ENCODE measurements at regions not wholly inside any gene's neighbourhood (a gene's known extent, or its start where the extent isn't known, plus 50 kb on each side); places are given as distances from the start of the nearest gene placed in this dataset.

GRCh38 chr18:24734058-24734457 is 273.6 kb downstream of the HRH4 start:
- no peak for DNase-seq (ENCODE audit: low read depth)

- no peak for DNase-seq (ENCODE audit: low read depth)
Observed at GRCh38 chr18:24735624-24736231, 275.3 kb downstream of the HRH4 start.

GRCh38 chr18:24736662-24737330 is 276.4 kb downstream of the HRH4 start:
- DNase-seq (ENCODE audit: low read depth) = no peak

GRCh38 chr18:24740829-24741228 is 280.4 kb downstream of the HRH4 start:
- no peak for DNase-seq (ENCODE audit: low read depth)

GRCh38 chr18:24741321-24741720 is 280.9 kb downstream of the HRH4 start:
- no peak for DNase-seq (ENCODE audit: low read depth)

GRCh38 chr18:24741965-24742724 is 281.7 kb downstream of the HRH4 start:
- DNase-seq (ENCODE audit: low read depth) = no peak

- no peak for DNase-seq (ENCODE audit: low read depth)
Observed at GRCh38 chr18:24754583-24755253, 294.3 kb downstream of the HRH4 start.

GRCh38 chr18:24756385-24756784 is 295.9 kb downstream of the HRH4 start:
- no peak for DNase-seq (ENCODE audit: low read depth)

GRCh38 chr18:24757134-24757533 is 296.7 kb downstream of the HRH4 start:
- DNase-seq (ENCODE audit: low read depth) = no peak

GRCh38 chr18:24761765-24762164 is 301.3 kb downstream of the HRH4 start:
- no peak for DNase-seq (ENCODE audit: low read depth)

- peak; percentile 5 for DNase-seq (ENCODE audit: low read depth)
Observed at GRCh38 chr18:24762511-24762910, 302.1 kb downstream of the HRH4 start.

GRCh38 chr18:24763765-24764513 is 303.5 kb downstream of the HRH4 start:
- DNase-seq (ENCODE audit: low read depth) = peak; percentile 80

GRCh38 chr18:24764766-24765165 is 304.3 kb downstream of the HRH4 start:
- DNase-seq (ENCODE audit: low read depth) = no peak

GRCh38 chr18:24766376-24766775 is 305.9 kb downstream of the HRH4 start:
- peak; percentile 33 for DNase-seq (ENCODE audit: low read depth)

GRCh38 chr18:24770311-24771024 is 310.0 kb downstream of the HRH4 start:
- no peak for DNase-seq (ENCODE audit: low read depth)

GRCh38 chr18:24771300-24771699 is 310.9 kb downstream of the HRH4 start:
- no peak for DNase-seq (ENCODE audit: low read depth)

- no peak for DNase-seq (ENCODE audit: low read depth)
Observed at GRCh38 chr18:24773101-24773500, 312.7 kb downstream of the HRH4 start.

GRCh38 chr18:24776019-24776418 is 315.6 kb downstream of the HRH4 start:
- no peak for DNase-seq (ENCODE audit: low read depth)

- DNase-seq (ENCODE audit: low read depth) = no peak
Observed at GRCh38 chr18:24778810-24779418, 318.5 kb downstream of the HRH4 start.

GRCh38 chr18:24782566-24782965 is 322.1 kb downstream of the HRH4 start:
- no peak for DNase-seq (ENCODE audit: low read depth)

GRCh38 chr18:24785019-24785418 is 324.6 kb downstream of the HRH4 start:
- no peak for DNase-seq (ENCODE audit: low read depth)

All from RPMI7951 (cell line).